ENCODE measurements at regions not wholly inside any gene's neighbourhood (a gene's known extent, or its start where the extent isn't known, plus 50 kb on each side); places are given as distances from the start of the nearest gene placed in this dataset.

- DNase-seq (ENCODE audit: low read depth) = no peak
These were observed 71.0 kb upstream of the TAF1B start for GRCh38 chr2:9772035-9772998.

- DNase-seq (ENCODE audit: low read depth) = no peak
These were observed 70.0 kb upstream of the TAF1B start for GRCh38 chr2:9772999-9773902.

GRCh38 chr2:9773903-9774239 is 69.4 kb upstream of the TAF1B start:
- DNase-seq (ENCODE audit: low read depth) = no peak

GRCh38 chr2:9774266-9774665 is 69.0 kb upstream of the TAF1B start:
- no peak for DNase-seq (ENCODE audit: low read depth)

GRCh38 chr2:9775351-9775750 is 67.9 kb upstream of the TAF1B start:
- no peak for DNase-seq (ENCODE audit: low read depth)

GRCh38 chr2:9775999-9776712 is 67.1 kb upstream of the TAF1B start:
- no peak for DNase-seq (ENCODE audit: low read depth)

DNA sequence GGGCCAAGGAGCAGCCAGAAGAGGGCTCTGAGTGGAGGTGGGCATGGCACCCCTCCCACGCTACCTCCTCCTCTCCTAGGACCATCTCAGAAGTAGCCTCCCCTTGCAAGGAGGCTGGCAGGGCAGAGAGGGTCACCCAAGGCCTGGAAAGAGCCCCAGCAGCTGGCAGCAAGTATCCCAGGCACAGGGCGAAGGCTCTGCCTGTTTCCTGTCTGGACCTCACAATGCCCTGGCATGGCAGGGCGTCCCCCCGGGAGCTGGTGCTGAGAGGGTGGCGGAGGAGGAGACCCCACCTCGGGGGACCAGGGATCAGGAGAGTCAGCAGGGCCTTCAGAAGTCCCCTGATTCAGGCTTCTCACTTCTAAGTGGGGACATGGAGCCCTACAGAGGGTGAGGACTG is 66.2 kb upstream of the TAF1B start:
- no peak for DNase-seq (ENCODE audit: low read depth)

- peak; percentile 17 for DNase-seq (ENCODE audit: low read depth)
These were observed 65.3 kb upstream of the TAF1B start for GRCh38 chr2:9778012-9778411.

GRCh38 chr2:9778471-9779316 is 64.6 kb upstream of the TAF1B start:
- DNase-seq (ENCODE audit: low read depth) = no peak

DNA sequence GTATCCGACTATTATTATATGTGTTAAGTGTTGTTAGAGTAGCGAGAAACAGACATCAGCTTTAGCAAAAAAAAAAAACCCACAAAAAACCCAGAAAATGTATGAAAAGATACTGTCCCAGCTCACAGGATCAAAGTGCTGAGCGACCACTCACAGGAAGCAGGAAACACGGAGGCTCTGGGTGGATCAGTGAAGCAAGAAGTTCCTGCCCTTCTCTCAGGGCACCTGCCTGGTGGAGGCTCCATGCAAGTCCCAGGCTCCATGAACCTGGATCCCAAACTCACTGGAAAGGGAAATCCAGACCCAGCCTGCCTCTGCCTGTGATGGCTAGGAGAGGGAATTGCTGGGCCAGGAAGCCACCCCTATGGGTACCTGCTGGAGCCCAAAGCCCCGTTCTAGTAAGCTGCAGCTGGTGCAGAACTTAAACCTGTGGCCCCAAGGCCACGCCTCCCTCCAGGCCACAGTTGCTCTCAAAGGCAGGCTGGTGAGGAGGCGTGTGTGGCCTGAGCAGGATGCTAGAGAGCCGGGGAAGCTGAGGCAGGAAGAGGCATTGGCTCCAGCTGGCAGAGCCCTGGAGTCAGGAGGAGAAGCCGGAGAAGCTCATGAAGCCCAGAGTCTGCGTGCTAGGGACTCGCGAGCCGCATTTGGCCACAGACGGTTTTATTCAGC is 63.5 kb upstream of the TAF1B start:
- no peak for DNase-seq (ENCODE audit: low read depth)

DNA sequence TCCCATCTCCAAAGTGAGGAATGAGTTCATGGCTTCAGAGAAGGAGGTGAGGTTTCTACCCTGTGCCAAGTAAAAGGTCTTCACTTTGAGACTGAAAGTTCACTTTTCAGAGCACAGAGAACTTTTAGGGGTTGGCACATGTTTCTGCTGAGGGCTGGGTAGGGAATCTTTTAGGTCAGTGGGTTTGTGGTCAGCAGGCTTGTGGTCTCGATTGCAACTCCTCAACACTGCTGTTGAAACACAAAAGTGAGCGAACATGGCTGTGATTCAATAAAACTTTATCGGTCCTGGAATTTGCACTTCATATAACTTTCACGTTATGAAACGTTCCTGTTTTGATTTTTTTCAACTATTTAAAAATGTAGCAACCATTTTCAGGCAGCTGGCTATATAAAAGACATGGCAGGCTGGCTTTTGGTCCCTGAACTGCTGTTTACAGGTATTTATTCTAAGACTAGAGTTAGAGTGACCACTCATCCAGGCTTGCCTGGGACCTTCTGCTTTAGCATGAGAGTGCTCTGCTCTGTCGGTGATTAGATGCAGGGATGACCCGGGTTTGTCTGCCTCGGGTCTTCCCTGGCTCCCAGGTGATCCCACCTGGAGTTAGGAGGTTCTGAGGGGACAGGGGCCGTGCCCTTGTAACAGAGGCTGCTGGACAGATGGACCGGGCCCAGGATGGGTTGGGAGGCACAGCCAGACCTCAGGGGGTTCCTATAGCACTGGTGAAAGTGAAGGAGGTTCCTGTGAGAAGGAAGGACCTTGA is 62.7 kb upstream of the TAF1B start:
- DNase-seq (ENCODE audit: low read depth) = no peak

- DNase-seq (ENCODE audit: low read depth) = no peak
These were observed 62.0 kb upstream of the TAF1B start for GRCh38 chr2:9781252-9781651.

- no peak for DNase-seq (ENCODE audit: low read depth)
These were observed 61.0 kb upstream of the TAF1B start for GRCh38 chr2:9782197-9782719.

- DNase-seq (ENCODE audit: low read depth) = no peak
These were observed 53.9 kb upstream of the TAF1B start for GRCh38 chr2:9789371-9789770.

- DNase-seq (ENCODE audit: low read depth) = no peak
These were observed 52.5 kb upstream of the TAF1B start for GRCh38 chr2:9790702-9791225.

- no peak for DNase-seq (ENCODE audit: low read depth)
These were observed 51.6 kb upstream of the TAF1B start for GRCh38 chr2:9791711-9792110.

- no peak for DNase-seq (ENCODE audit: low read depth)
These were observed 49.9 kb upstream of the TAF1B start for GRCh38 chr2:9793156-9793917.
